A549 (cell line): ENCODE measurements at regions not wholly inside any gene's neighbourhood (a gene's known extent, or its start where the extent isn't known, plus 50 kb on each side); places are given as distances from the start of the nearest gene placed in this dataset.

ENCODE experiments used
- ATAC-seq, 2 experiments: fragments of 200-7000 bp in 1 of 2; fragments of >200 bp in 1 of 2; cut with Nextera tagmentation in 1 of 2; cut with Tn5 transposase in 1 of 2; 3 replicates each; pipeline versions ENCODE4 v1.8.0 to v1.9.1; 2018 to 2020; ENCODE audit warnings: mild to moderate bottlenecking in 1 of 2, moderate library complexity in 1 of 2
- CTCF ChIA-PET: fragments of 300-600 bp; sonication (Branson Sonifier 250); formaldehyde crosslinking; extraction: SDS; loops from one replicate; lab custom pipeline; 2021; ENCODE audit warnings: antibody characterized with exemption, inconsistent platforms; lab: Yijun Ruan, JAX
- POLR2A ChIA-PET: fragments of 350-600 bp; formaldehyde crosslinking; extraction: SDS; loops from one replicate; lab custom pipeline; 2021; ENCODE audit warnings: antibody characterized with exemption, inconsistent platforms; lab: Yijun Ruan, JAX
- DNase-seq, 2 experiments: peaks; one replicate each; pipeline versions ENCODE4 v3.0.0 to v3.0.0-alpha.2; 2011 to 2016; ENCODE audit warnings: low read depth in 1 of 2, low spot score in 1 of 2
- FAIRE-seq: peaks from 2 replicates; lab custom pipeline; 2011; peaks lifted over from hg19 to GRCh38; lab: Jason Lieb, UNC
- H3K27ac ChIP-seq, 2 experiments: fragments of >200 bp; sonication (Bioruptor Twin); formaldehyde crosslinking; 3 replicates each; pipeline ENCODE4 v1.5.1; 2016 to 2017
- H3K4me1 ChIP-seq: fragments of >200 bp; sonication (Bioruptor Twin); formaldehyde crosslinking; 3 replicates; pipeline ENCODE4 v1.6.1; 2016
- H3K4me2 ChIP-seq: fragments of >200 bp; sonication (Bioruptor Twin); formaldehyde crosslinking; 3 replicates; pipeline ENCODE4 v1.6.1; 2016
- H3K4me3 ChIP-seq: fragments of >200 bp; sonication (Bioruptor Twin); formaldehyde crosslinking; 3 replicates; pipeline ENCODE4 v1.5.1; 2016
- H3K9me3 ChIP-seq: fragments of >200 bp; sonication (Bioruptor Twin); formaldehyde crosslinking; 3 replicates; pipeline ENCODE4 v1.6.1; 2016
- ATOH8 ChIP-seq: fragments of 250-450 bp; sonication (Bioruptor Pico); IDR thresholded peaks from 2 replicates; pipeline ENCODE4 v1.5.0; 2020; ENCODE audit warnings: low read depth, mild to moderate bottlenecking, moderate library complexity
- CBX2 ChIP-seq: fragments of 200-600 bp; sonication (generic); IDR thresholded peaks from 2 replicates; pipeline ENCODE4 v1.6.1; 2016; ENCODE audit warnings: low read depth, mild to moderate bottlenecking, borderline replicate concordance
- CBX8 ChIP-seq: fragments of 200-600 bp; sonication (generic); IDR thresholded peaks from 2 replicates; pipeline ENCODE4 v1.6.1; 2016
- CHD4 ChIP-seq: fragments of 200-600 bp; sonication (generic); IDR thresholded peaks from 2 replicates; pipeline ENCODE4 v1.6.1; 2016; ENCODE audit warnings: antibody characterized with exemption, mild to moderate bottlenecking, borderline replicate concordance
- ESRRA ChIP-seq: fragments of 150-350 bp; IDR thresholded peaks from 2 replicates; pipeline ENCODE4 v1.6.1; 2014; ENCODE audit warnings: mild to moderate bottlenecking, low read length, borderline replicate concordance
- FOSB ChIP-seq: fragments of 250-450 bp; sonication (Bioruptor Pico); IDR thresholded peaks from 2 replicates; pipeline ENCODE4 v1.5.0; 2020; ENCODE audit warnings: mild to moderate bottlenecking, moderate library complexity
- HEYL ChIP-seq: fragments of 250-450 bp; sonication (Bioruptor Pico); IDR thresholded peaks from 2 replicates; pipeline ENCODE4 v1.8.0; 2021; ENCODE audit warnings: mild to moderate bottlenecking, moderate library complexity
- HOXA7 ChIP-seq: fragments of 250-450 bp; sonication (Bioruptor Pico); IDR thresholded peaks from 2 replicates; pipeline ENCODE4 v1.5.0; 2020; ENCODE audit warnings: mild to moderate bottlenecking, moderate library complexity
- HOXB13 ChIP-seq: fragments of 250-450 bp; sonication (Bioruptor Pico); IDR thresholded peaks from 2 replicates; pipeline ENCODE4 v1.5.0; 2020; ENCODE audit warnings: low read depth, mild to moderate bottlenecking, moderate library complexity
- HOXB5 ChIP-seq: fragments of 250-450 bp; sonication (Bioruptor Pico); IDR thresholded peaks from 2 replicates; pipeline ENCODE4 v1.5.0; 2020; ENCODE audit warnings: mild to moderate bottlenecking, moderate library complexity
- JUNB ChIP-seq: fragments of >200 bp; sonication (Bioruptor Twin); formaldehyde crosslinking; IDR thresholded peaks from 2 replicates; pipeline ENCODE4 v1.6.1; 2016
- KDM1A ChIP-seq: fragments of 200-600 bp; sonication (generic); IDR thresholded peaks from 2 replicates; pipeline ENCODE4 v1.6.1; 2016; ENCODE audit warnings: low read depth, mild to moderate bottlenecking
- KDM5A ChIP-seq: fragments of 200-600 bp; sonication (generic); IDR thresholded peaks from 2 replicates; pipeline ENCODE4 v1.6.1; 2016; ENCODE audit warnings: antibody characterized with exemption, mild to moderate bottlenecking
- MAFK ChIP-seq: fragments of 450-650 bp; IDR thresholded peaks from 2 replicates; pipeline ENCODE4 v1.6.1; 2014; ENCODE audit not compliant: partially characterized antibody
- PHF8 ChIP-seq: fragments of 200-600 bp; sonication (generic); IDR thresholded peaks from 2 replicates; pipeline ENCODE4 v1.6.1; 2016; ENCODE audit warnings: low read depth, mild to moderate bottlenecking, antibody characterized with exemption, moderate library complexity, borderline replicate concordance
- RAD21 ChIP-seq, 2 experiments: fragments of >200 bp in 1 of 2; sonication (Bioruptor Twin) in 1 of 2; formaldehyde crosslinking in 1 of 2; IDR thresholded peaks in 1 of 2; conservative IDR thresholded peaks in 1 of 2; 2 replicates in 1 of 2; 3 replicates in 1 of 2; pipeline ENCODE4 v1.6.1; 2012 to 2018; ENCODE audit warnings: inconsistent platforms in 1 of 2
- RARB ChIP-seq: fragments of 250-450 bp; sonication (Bioruptor Pico); IDR thresholded peaks from 2 replicates; pipeline ENCODE4 v1.8.0; 2021; ENCODE audit warnings: mild to moderate bottlenecking, moderate library complexity
- RCOR1 ChIP-seq: fragments of 150-350 bp; IDR thresholded peaks from 2 replicates; pipeline ENCODE4 v1.6.1; 2014; ENCODE audit warnings: antibody characterized with exemption, low read length, low read depth
- RFX5 ChIP-seq: fragments of 450-650 bp; IDR thresholded peaks from 2 replicates; pipeline ENCODE4 v1.7.1; 2014; ENCODE audit warnings: antibody characterized with exemption, mild to moderate bottlenecking, moderate library complexity
- SMC3 ChIP-seq: fragments of >200 bp; sonication (Bioruptor Twin); formaldehyde crosslinking; IDR thresholded peaks from 3 replicates; pipeline ENCODE4 v1.6.1; 2018; ENCODE audit warnings: inconsistent platforms
- SREBF2 ChIP-seq: fragments of 450-650 bp; IDR thresholded peaks from 2 replicates; pipeline ENCODE4 v1.6.1; 2014; ENCODE audit warnings: mild to moderate bottlenecking, moderate library complexity
- TP53 ChIP-seq: fragments of 250-450 bp; sonication (Bioruptor Pico); IDR thresholded peaks from 2 replicates; pipeline ENCODE4 v1.5.0; 2021; ENCODE audit warnings: mild to moderate bottlenecking, moderate library complexity
- ZC3H11A ChIP-seq: fragments of 450-650 bp; IDR thresholded peaks from 2 replicates; pipeline ENCODE4 v1.6.1; 2014; ENCODE audit warnings: antibody characterized with exemption, mild to moderate bottlenecking
- ZNF302 ChIP-seq: fragments of 250-450 bp; sonication (Bioruptor Pico); IDR thresholded peaks from 2 replicates; pipeline ENCODE4 v1.9.0; 2021; ENCODE audit warnings: inconsistent platforms, mild to moderate bottlenecking, moderate library complexity
- WGBS: methylation state at CpG from one replicate; pipeline ENCODE4 v1.1.6; 2017; ENCODE audit errors: missing lambda C conversion rate; 5-methylcytosine and 5-hydroxymethylcytosine counted together
- TF ChIP-seq, protein P1 (sequence below): fragments of 450-650 bp; IDR thresholded peaks from 2 replicates; pipeline ENCODE4 v1.6.1; 2014; ENCODE audit warnings: antibody characterized with exemption
- TF ChIP-seq, protein P2 (sequence below): fragments of >200 bp; sonication (Bioruptor Twin); formaldehyde crosslinking; IDR thresholded peaks from 3 replicates; pipeline ENCODE4 v1.5.1; 2016
- TF ChIP-seq, protein P3 (sequence below): fragments of >200 bp; sonication (Bioruptor Twin); formaldehyde crosslinking; IDR thresholded peaks from 3 replicates; pipeline ENCODE4 v1.6.1; 2016

GRCh38 chr22:17285656-17286055 is 66.4 kb upstream of the ADA2 start (continued):
- no peak for TF ChIP-seq RCOR1
- no peak for TF ChIP-seq KDM5A
- TF ChIP-seq PHF8 = no peak
- TF ChIP-seq RAD21 (conservative IDR thresholded peaks at IDR 0.05 in 1 of 2, IDR thresholded peaks at IDR 0.05 in 1 of 2) = no peak
- TF ChIP-seq ZC3H11A = no peak
- no peak for TF ChIP-seq SMC3
- TF ChIP-seq ZNF302 (CRISPR knock-in tag) = no peak
- no peak for TF ChIP-seq MAFK
- TF ChIP-seq ESRRA = no peak
- TF ChIP-seq SREBF2 = no peak
- no peak for TF ChIP-seq FOSB (CRISPR knock-in tag)

DNA sequence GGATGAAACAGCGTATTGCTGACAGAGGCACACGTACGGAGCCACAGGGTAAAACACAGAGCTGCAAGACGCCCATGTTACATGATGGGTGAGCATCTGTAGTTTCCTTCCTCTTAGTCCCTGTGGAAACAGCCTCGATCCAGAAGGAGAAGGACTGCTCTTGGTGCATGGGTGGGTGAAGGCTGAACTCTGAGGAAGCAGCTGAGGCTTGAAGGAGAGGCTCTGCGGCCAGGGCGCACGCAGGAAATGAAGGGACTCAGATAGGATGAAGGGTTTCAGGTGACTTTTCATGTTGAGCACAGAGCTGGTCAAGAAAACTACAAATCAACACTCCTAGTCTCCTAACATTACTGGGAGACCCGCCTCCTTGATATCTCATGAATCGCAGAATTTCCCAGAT is 65.7 kb upstream of the ADA2 start:
- no peaks in the 10 kb centered on the region for H3K4me1 ChIP-seq
- TF ChIP-seq HOXA7 (CRISPR knock-in tag) (no peak), CHD4 (no peak), ZC3H11A (no peak), HOXB5 (no peak), KDM1A (no peak), RFX5 (no peak), CBX8 (no peak), HEYL (CRISPR knock-in tag) (no peak), CBX2 (no peak), JUNB (no peak), HOXB13 (no peak), RARB (CRISPR knock-in tag) (no peak), ATOH8 (CRISPR knock-in tag) (no peak), TP53 (CRISPR knock-in tag) (no peak)
- TF ChIP-seq, protein P1, sequence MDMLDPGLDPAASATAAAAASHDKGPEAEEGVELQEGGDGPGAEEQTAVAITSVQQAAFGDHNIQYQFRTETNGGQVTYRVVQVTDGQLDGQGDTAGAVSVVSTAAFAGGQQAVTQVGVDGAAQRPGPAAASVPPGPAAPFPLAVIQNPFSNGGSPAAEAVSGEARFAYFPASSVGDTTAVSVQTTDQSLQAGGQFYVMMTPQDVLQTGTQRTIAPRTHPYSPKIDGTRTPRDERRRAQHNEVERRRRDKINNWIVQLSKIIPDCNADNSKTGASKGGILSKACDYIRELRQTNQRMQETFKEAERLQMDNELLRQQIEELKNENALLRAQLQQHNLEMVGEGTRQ = no peak
- TF ChIP-seq, protein P2, sequence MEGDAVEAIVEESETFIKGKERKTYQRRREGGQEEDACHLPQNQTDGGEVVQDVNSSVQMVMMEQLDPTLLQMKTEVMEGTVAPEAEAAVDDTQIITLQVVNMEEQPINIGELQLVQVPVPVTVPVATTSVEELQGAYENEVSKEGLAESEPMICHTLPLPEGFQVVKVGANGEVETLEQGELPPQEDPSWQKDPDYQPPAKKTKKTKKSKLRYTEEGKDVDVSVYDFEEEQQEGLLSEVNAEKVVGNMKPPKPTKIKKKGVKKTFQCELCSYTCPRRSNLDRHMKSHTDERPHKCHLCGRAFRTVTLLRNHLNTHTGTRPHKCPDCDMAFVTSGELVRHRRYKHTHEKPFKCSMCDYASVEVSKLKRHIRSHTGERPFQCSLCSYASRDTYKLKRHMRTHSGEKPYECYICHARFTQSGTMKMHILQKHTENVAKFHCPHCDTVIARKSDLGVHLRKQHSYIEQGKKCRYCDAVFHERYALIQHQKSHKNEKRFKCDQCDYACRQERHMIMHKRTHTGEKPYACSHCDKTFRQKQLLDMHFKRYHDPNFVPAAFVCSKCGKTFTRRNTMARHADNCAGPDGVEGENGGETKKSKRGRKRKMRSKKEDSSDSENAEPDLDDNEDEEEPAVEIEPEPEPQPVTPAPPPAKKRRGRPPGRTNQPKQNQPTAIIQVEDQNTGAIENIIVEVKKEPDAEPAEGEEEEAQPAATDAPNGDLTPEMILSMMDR = no peak
- TF ChIP-seq, protein P3, sequence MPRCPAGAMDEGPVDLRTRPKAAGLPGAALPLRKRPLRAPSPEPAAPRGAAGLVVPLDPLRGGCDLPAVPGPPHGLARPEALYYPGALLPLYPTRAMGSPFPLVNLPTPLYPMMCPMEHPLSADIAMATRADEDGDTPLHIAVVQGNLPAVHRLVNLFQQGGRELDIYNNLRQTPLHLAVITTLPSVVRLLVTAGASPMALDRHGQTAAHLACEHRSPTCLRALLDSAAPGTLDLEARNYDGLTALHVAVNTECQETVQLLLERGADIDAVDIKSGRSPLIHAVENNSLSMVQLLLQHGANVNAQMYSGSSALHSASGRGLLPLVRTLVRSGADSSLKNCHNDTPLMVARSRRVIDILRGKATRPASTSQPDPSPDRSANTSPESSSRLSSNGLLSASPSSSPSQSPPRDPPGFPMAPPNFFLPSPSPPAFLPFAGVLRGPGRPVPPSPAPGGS = no peak
- ATAC-seq = no peak
- no peak for DNase-seq
- CTCF ChIA-PET = interaction anchor here (1.0 kb wide), 1 partner anchor 13 kb away, joined by 5 read pairs; no protein-coding TSS in a partner anchor
- FAIRE-seq = no peak
- 68% methylated on average over 10 of the region's 10 CpGs for WGBS
- no peaks in the 10 kb centered on the region for H3K9me3 ChIP-seq
- H3K4me2 ChIP-seq = no peak overlapping the region
- POLR2A ChIA-PET = no interaction called here
- no peak overlapping the region for H3K4me3 ChIP-seq
- no peak overlapping the region for H3K27ac ChIP-seq
